GM12878 (cell line): ENCODE measurements at regions not wholly inside any gene's neighbourhood (a gene's known extent, or its start where the extent isn't known, plus 50 kb on each side); places are given as distances from the start of the nearest gene placed in this dataset.

ENCODE experiments used
- ATAC-seq: fragments of 200-7000 bp; cut with Tn5 transposase; 3 replicates; pipeline ENCODE4 v1.9.1; 2020; ENCODE audit warnings: mild to moderate bottlenecking, moderate library complexity
- BruUV-seq: library from RNA; stranded (reverse); fragments of 400-500 nt; replicated peaks from 2 replicates; lab custom pipeline; 2021; lab: Mats Ljungman, UMichigan
- CTCF ChIA-PET: fragments of 300-600 bp; sonication (Branson Sonifier 250); formaldehyde crosslinking; extraction: SDS; loops from one replicate; lab custom pipeline; 2021; ENCODE audit warnings: inconsistent platforms; lab: Yijun Ruan, JAX
- POLR2A ChIA-PET: fragments of 350-600 bp; formaldehyde crosslinking; extraction: SDS; loops from one replicate; lab custom pipeline; 2021; ENCODE audit warnings: inconsistent platforms; lab: Charles Lee
- RAD21 ChIA-PET: fragments of 300-600 bp; sonication (Branson Sonifier 250); formaldehyde crosslinking; loops from one replicate; lab custom pipeline; 2023; ENCODE audit warnings: antibody characterized with exemption; ENCODE audit not compliant: unreplicated experiment; lab: Charles Lee
- SMC1A ChIA-PET: fragments of 300-600 bp; sonication (Branson Sonifier 250); formaldehyde crosslinking; loops from one replicate; lab custom pipeline; 2023; ENCODE audit not compliant: unreplicated experiment, uncharacterized antibody; lab: Charles Lee
- DNase-seq: peaks from one replicate; pipeline ENCODE4 v3.0.0-alpha.2; 2011; ENCODE audit warnings: low read depth, low spot score
- FAIRE-seq: peaks from 3 replicates; lab custom pipeline; 2011; peaks lifted over from hg19 to GRCh38; lab: Jason Lieb, UNC
- H2AFZ ChIP-seq: 2 replicates; pipeline ENCODE4 v1.6.0; 2011; ENCODE audit warnings: low read depth, low read length, control low read depth; ENCODE audit not compliant: control insufficient read depth
- H3K27ac ChIP-seq: 2 replicates; pipeline ENCODE4 v1.5.1; 2011; ENCODE audit warnings: control low read depth; ENCODE audit not compliant: control insufficient read depth, insufficient read depth
- H3K27me3 ChIP-seq, 2 experiments: replicated peaks in 1 of 2; 2 replicates each; pipeline versions ENCODE4 v1.6.0 to v1.6.1; 2011; ENCODE audit warnings: low read length in 1 of 2; ENCODE audit not compliant: control insufficient read depth in 2 of 2, insufficient read depth in 2 of 2
- H3K36me3 ChIP-seq, 2 experiments: 2 replicates each; pipeline ENCODE4 v1.5.1; 2011; ENCODE audit warnings: low read length in 1 of 2; ENCODE audit not compliant: control insufficient read depth in 2 of 2, insufficient read depth in 2 of 2
- H3K4me1 ChIP-seq: 2 replicates; pipeline ENCODE4 v1.6.1; 2011; ENCODE audit warnings: mild to moderate bottlenecking, low read length, moderate library complexity, mixed read lengths; ENCODE audit not compliant: control insufficient read depth, insufficient read depth
- H3K4me2 ChIP-seq: 2 replicates; pipeline ENCODE4 v1.6.0; 2011; ENCODE audit warnings: control low read depth; ENCODE audit not compliant: control insufficient read depth, insufficient read depth
- H3K4me3 ChIP-seq: fragments of 200-600 bp; sonication (generic); 2 replicates; pipeline ENCODE4 v1.5.1; 2016
- H3K79me2 ChIP-seq: 2 replicates; pipeline ENCODE4 v1.6.0; 2011; ENCODE audit warnings: low read length; ENCODE audit not compliant: control insufficient read depth, insufficient read depth
- H3K9ac ChIP-seq: 2 replicates; pipeline ENCODE4 v1.8.0; 2011; ENCODE audit warnings: low read length, control low read depth, mixed read lengths; ENCODE audit not compliant: control insufficient read depth, insufficient read depth
- H3K9me3 ChIP-seq: replicated peaks from 3 replicates; pipeline ENCODE4 v1.5.1; 2011; ENCODE audit warnings: mild to moderate bottlenecking, low read length; ENCODE audit not compliant: control insufficient read depth, insufficient read depth
- H4K20me1 ChIP-seq: 2 replicates; pipeline ENCODE4 v1.6.0; 2011; ENCODE audit not compliant: control insufficient read depth, insufficient read depth
- BHLHE40 ChIP-seq, 2 experiments: fragments of 450-650 bp in 1 of 2; IDR thresholded peaks; 2 replicates each; pipeline ENCODE4 v1.6.1; 2011 to 2017; ENCODE audit warnings: low read depth in 2 of 2, borderline replicate concordance in 1 of 2, improper control_type of control experiment in 1 of 2, low read length in 1 of 2, mild to moderate bottlenecking in 1 of 2
- BRCA1 ChIP-seq: IDR thresholded peaks from 2 replicates; pipeline ENCODE4 v1.6.1; 2011; ENCODE audit warnings: low read depth, low read length, improper control_type of control experiment
- CTCF ChIP-seq, 3 experiments: IDR thresholded peaks in 2 of 3; conservative IDR thresholded peaks in 1 of 3; 2 replicates each; pipeline ENCODE4 v1.5.1; 2011; ENCODE audit warnings: low read depth in 3 of 3, low read length in 3 of 3, mild to moderate bottlenecking in 3 of 3, control low read depth in 2 of 3, moderate library complexity in 2 of 3, inconsistent platforms in 1 of 3, mixed read lengths in 1 of 3; ENCODE audit not compliant: control insufficient read depth in 2 of 3, insufficient read depth in 1 of 3; ENCODE audit errors: extremely low read depth in 1 of 3
- ELK1 ChIP-seq: IDR thresholded peaks from 2 replicates; pipeline ENCODE4 v1.6.1; 2012; ENCODE audit warnings: low read depth, low read length, improper control_type of control experiment
- HDAC6 ChIP-seq: fragments of 200-600 bp; sonication (generic); IDR thresholded peaks from one replicate; pipeline ENCODE4 v1.8.0; 2017; ENCODE audit warnings: antibody characterized with exemption; ENCODE audit not compliant: unreplicated experiment
- HSF1 ChIP-seq: fragments of 150-350 bp; IDR thresholded peaks from 2 replicates; pipeline ENCODE4 v1.6.1; 2014; ENCODE audit warnings: mild to moderate bottlenecking, low read depth, low read length
- IKZF2 ChIP-seq, 2 experiments: fragments of 450-650 bp; IDR thresholded peaks; 2 replicates each; pipeline ENCODE4 v1.6.1; 2017; ENCODE audit warnings: mild to moderate bottlenecking in 2 of 2, moderate library complexity in 2 of 2
- IRF4 ChIP-seq: IDR thresholded peaks from 2 replicates; pipeline ENCODE4 v1.6.1; 2011; ENCODE audit warnings: low read depth, low read length
- NFIC ChIP-seq: IDR thresholded peaks from 2 replicates; pipeline ENCODE4 v1.6.1; 2012; ENCODE audit warnings: low read depth, mild to moderate bottlenecking, inconsistent platforms, low read length, moderate library complexity
- NFYA ChIP-seq: IDR thresholded peaks from 2 replicates; pipeline ENCODE4 v1.6.1; 2011; ENCODE audit warnings: low read depth, mild to moderate bottlenecking, low read length, improper control_type of control experiment, borderline replicate concordance
- SMAD5 ChIP-seq: IDR thresholded peaks from 2 replicates; pipeline ENCODE4 v1.6.1; 2016; ENCODE audit warnings: antibody characterized with exemption, low read depth
- SUPT20H ChIP-seq: IDR thresholded peaks from 2 replicates; pipeline ENCODE4 v1.6.1; 2011; ENCODE audit warnings: low read depth, mild to moderate bottlenecking, low read length, moderate library complexity, borderline replicate concordance; ENCODE audit not compliant: control insufficient read depth
- USF1 ChIP-seq: IDR thresholded peaks from 2 replicates; pipeline ENCODE4 v1.6.1; 2011; ENCODE audit warnings: borderline replicate concordance, low read depth, mild to moderate bottlenecking, moderate library complexity, mixed read lengths, low read length; ENCODE audit not compliant: insufficient read depth; ENCODE audit errors: extremely low read length
- ZBTB33 ChIP-seq: fragments of 450-650 bp; IDR thresholded peaks from 2 replicates; pipeline ENCODE4 v1.6.1; 2017; ENCODE audit warnings: mild to moderate bottlenecking
- WGBS: methylation state at CpG from one replicate; pipeline ENCODE4 v1.1.6; 2016; ENCODE audit warnings: low lambda C conversion rate; ENCODE audit not compliant: insufficient replicate concordance, insufficient coverage; ENCODE audit errors: missing lambda C conversion rate; 5-methylcytosine and 5-hydroxymethylcytosine counted together
- in situ Hi-C: fragments of 300-500 bp; cut with MboI; formaldehyde crosslinking; loops from 9 replicates; pipeline ENCODE4 v1.14.3; 2018; ENCODE audit warnings: mixed read lengths
- intact Hi-C: fragments of 100-400 bp; cut with micrococcal nuclease; formaldehyde crosslinking; loops from one replicate; pipeline ENCODE4 v1.14.2; 2022; ENCODE audit not compliant: unreplicated experiment

- H3K79me2 ChIP-seq, result no peaks in the 10 kb centered on the region
- H3K36me3 ChIP-seq, result no peaks in the 10 kb centered on the region
- intact Hi-C loops (no loop called here), in situ Hi-C loops (no loop called here)
- DNase-seq (no peak), FAIRE-seq (no peak), ATAC-seq (no peak)
- SMC1A ChIA-PET, result no interaction called here
- RAD21 ChIA-PET, result no interaction called here
- no peak overlapping the region for H3K27ac ChIP-seq
- H3K4me2 ChIP-seq, result no peak overlapping the region
- no peak overlapping the region for H3K9ac ChIP-seq
- CTCF ChIA-PET, result interaction anchor here (0.6 kb wide), 1 partner anchor 79 kb away, joined by 3 read pairs; no protein-coding TSS in a partner anchor
- BruUV-seq, result no TSS peak
- H3K9me3 ChIP-seq, result no peaks in the 10 kb centered on the region
- POLR2A ChIA-PET, result no interaction called here
- no peak for TF ChIP-seq SMAD5
- no peak for TF ChIP-seq HDAC6
- no peak for TF ChIP-seq BHLHE40 (IDR thresholded peaks at IDR 0.05; ENCODE audit: borderline replicate concordance in 1 of 2, low read depth in 2 of 2, low read length in 1 of 2)
- TF ChIP-seq CTCF (IDR thresholded peaks at IDR 0.05 in 2 of 3, conservative IDR thresholded peaks at IDR 0.05 in 1 of 3; ENCODE audit: control insufficient read depth in 2 of 3, extremely low read depth in 1 of 3, insufficient read depth in 1 of 3, low read depth in 3 of 3, low read length in 3 of 3), result no peak
- no peak for TF ChIP-seq BRCA1
- no peak for TF ChIP-seq HSF1
- no peak for TF ChIP-seq SUPT20H
- TF ChIP-seq USF1, result no peak
- TF ChIP-seq ZBTB33, result no peak
- no peak for TF ChIP-seq IKZF2 (IDR thresholded peaks at IDR 0.05)
- no peak for TF ChIP-seq NFYA
- TF ChIP-seq IRF4, result no peak
- TF ChIP-seq ELK1, result no peak
- TF ChIP-seq NFIC, result no peak
- no peak overlapping the region for H2AFZ ChIP-seq
- H4K20me1 ChIP-seq, result no peaks in the 10 kb centered on the region
- WGBS, result 3% methylated on average over 3 of the region's 3 CpGs
- no peaks in the 10 kb centered on the region for H3K27me3 ChIP-seq
- no peaks in the 10 kb centered on the region for H3K4me1 ChIP-seq
- H3K4me3 ChIP-seq, result no peak overlapping the region
Measured at GRCh38 chr13:53220038-53220437, 191.4 kb downstream of the OLFM4 start.
